ENCODE measurements at regions not wholly inside any gene's neighbourhood (a gene's known extent, or its start where the extent isn't known, plus 50 kb on each side); places are given as distances from the start of the nearest gene placed in this dataset.

GRCh38 chr6:128663238-128663637 lies 142.8 kb upstream of the PTPRK start:
- DNase-seq: no peak

GRCh38 chr6:128659878-128660622 lies 139.7 kb upstream of the PTPRK start:
- no peak for DNase-seq

DNA sequence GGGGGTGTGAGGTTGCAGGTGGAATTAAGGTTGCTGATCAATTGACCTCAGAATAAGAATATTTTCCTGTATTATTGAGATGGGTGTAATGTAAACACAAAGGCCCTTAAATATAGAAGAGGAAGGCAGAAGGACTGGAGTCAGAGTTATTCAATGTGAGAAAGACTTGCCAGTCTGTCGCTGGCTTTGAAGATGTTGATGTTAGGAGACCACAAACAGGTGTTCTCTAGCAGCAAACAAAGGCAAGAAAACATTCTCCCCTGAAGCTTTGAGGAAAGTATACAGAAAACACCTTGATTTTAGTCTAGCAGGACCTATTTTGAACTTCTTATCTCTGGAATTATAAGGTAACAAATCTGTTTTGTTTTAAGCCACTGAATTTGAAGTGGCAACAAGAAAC lies 138.9 kb upstream of the PTPRK start:
- DNase-seq: no peak

GRCh38 chr6:128657181-128657580 lies 136.8 kb upstream of the PTPRK start:
- DNase-seq: no peak

- no peak for DNase-seq
These were observed 135.6 kb upstream of the PTPRK start for GRCh38 chr6:128655978-128656498.

DNA sequence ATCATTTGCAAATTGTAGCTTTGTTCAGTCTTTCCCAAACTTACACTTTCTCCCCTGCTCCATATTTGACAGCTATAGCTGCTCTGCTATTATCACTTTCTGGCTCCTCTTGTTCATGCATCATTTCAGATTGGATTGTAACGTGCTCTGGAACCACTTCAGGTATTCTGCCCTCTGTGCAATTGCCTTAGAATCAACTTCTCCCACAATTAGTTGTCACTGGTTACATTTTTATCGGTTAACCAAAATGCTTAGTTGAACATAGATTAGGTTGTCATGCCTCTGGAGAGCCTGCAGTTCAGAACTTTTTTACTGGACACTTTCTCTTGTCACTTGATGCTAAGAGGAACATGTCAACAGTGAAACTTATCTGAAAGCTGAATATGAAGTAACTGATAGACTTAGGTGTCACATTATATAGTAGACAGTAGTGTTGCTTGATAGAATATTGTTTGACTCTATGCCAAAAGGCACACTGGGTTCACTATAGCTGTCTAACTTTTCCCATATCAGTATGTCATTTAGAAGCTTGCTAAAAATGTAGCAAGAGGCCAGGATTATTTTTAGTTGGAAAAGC lies 127.7 kb upstream of the PTPRK start:
- DNase-seq: no peak

DNA sequence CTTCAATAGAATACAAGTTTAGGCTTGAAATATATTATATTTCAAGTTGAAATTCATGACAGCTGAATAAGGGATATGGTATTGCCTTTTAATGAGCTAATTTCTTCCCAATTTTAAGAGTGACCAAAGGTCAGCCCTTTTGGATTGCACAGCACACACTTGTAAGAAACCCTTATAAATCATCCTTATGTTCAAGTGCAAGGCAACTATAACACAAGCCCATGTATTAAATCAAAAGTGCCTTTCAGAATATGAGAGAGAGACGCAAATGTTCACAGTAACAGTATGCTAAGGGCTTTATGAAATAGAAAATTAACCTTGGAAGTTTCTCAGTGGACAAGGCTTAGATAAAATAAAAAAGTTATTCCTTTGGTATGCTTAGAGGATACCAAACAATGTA lies 121.7 kb upstream of the PTPRK start:
- no peak for DNase-seq

GRCh38 chr6:128641703-128642102 lies 121.3 kb upstream of the PTPRK start:
- DNase-seq: no peak

- DNase-seq: no peak
These were observed 118.4 kb upstream of the PTPRK start for GRCh38 chr6:128638817-128639216.

GRCh38 chr6:128635219-128635618 lies 114.8 kb upstream of the PTPRK start:
- DNase-seq: no peak

DNA sequence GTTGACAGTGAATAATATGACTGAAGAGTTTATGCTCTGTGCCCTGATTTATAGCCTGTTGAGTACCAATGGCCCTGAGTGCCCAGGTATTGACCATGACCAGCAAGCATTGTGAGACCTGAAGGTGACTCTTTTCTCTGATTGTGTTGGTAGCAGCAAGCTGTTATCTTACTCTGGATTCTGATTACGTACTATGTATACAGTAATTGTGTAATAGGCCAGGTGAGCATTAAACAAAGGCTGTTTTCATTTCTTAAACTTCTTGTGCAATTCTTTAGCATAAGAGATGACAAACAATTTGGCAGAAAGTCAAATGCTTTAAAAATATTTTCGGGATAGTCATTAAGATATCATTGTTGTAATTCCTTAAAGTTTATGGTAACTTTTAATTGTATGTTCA lies 111.7 kb upstream of the PTPRK start:
- DNase-seq: no peak

DNA sequence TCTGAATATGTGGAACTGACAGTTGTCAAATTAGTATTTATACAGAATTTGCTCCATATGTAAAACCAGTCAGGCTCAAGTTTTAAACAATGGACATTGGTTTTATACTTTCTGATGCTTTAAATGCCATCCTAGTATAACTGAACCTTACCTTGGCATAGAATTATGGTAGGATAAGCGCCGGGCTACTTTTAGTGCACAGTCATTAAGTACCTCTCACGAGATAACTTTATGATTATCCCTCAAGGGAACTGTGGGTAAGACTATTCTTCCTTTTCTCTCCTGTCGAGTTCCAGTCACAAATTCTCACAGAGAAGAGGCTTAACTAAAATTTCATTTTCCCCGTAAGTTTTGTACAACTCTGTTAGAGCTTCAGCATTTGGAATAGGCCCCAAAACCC lies 110.6 kb upstream of the PTPRK start:
- DNase-seq: no peak

DNA sequence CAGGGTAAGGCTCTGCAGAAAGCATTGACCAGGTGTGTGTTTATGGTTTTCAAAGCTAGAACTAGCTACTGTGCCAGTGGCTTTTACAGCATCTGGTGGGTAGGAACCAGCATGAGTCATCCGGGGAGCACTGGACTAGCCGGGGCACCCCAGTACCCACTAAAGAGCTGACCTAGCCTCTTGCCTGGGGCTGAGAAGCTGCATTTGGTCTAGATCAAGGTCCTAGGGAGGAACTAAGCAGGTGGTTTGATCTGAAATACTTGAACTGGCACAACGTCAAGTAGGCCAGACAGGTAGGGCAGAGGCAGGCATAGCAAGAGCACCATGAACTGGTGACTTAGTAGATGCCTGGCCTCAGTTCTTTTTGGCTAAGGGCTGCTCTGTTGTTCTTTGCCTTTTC lies 109.8 kb upstream of the PTPRK start:
- no peak for DNase-seq

- DNase-seq: no peak
These were observed 96.9 kb upstream of the PTPRK start for GRCh38 chr6:128617285-128617684.

DNA sequence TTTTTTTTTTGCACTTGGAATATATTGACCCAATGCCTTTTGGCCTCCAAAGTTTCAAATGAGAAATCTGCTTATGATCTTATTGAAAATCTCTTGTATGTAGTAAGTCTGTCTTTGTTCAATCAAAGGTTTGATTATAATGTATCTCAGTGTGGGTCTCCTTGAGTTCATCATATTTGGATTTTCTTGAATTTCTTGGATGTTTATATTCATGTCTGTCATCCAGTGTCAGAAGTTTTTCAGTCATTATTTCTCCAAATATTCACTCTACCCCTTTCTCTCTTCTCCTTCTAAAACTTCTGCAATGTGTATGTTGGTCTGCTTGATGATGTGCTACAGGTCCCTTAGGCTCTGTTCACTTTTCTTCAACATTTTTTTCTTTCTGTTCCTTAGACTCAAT lies 95.9 kb upstream of the PTPRK start:
- no peak for DNase-seq

GRCh38 chr6:128606611-128607010 lies 86.2 kb upstream of the PTPRK start:
- no peak for DNase-seq

GRCh38 chr6:128605961-128606360 lies 85.6 kb upstream of the PTPRK start:
- DNase-seq: no peak

GRCh38 chr6:128601060-128601459 lies 80.7 kb upstream of the PTPRK start:
- DNase-seq: no peak

GRCh38 chr6:128600397-128600951 lies 80.1 kb upstream of the PTPRK start:
- no peak for DNase-seq

GRCh38 chr6:128599036-128599435 lies 78.6 kb upstream of the PTPRK start:
- no peak for DNase-seq

- DNase-seq: no peak
These were observed 78.2 kb upstream of the PTPRK start for GRCh38 chr6:128598571-128598970.

DNA sequence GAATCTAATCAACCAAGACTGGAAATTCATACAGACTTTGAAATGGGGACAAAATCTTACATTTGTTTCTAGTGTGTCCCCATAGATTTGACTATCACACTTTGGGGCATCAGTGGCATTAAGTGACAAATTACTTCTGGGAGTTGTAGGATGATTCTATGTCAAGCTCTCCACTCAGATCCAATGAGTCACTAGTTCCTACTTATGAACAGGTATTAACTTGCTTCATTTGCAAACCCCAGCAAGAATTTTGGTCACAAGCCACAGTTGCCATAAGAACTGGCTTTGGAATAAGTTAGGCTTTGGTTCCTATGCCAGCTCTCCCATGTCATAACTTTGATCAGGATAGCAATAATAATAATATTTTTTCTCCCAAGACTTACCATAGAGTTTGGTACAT lies 77.6 kb upstream of the PTPRK start:
- no peak for DNase-seq

- no peak for DNase-seq
These were observed 76.6 kb upstream of the PTPRK start for GRCh38 chr6:128597004-128597403.

DNA sequence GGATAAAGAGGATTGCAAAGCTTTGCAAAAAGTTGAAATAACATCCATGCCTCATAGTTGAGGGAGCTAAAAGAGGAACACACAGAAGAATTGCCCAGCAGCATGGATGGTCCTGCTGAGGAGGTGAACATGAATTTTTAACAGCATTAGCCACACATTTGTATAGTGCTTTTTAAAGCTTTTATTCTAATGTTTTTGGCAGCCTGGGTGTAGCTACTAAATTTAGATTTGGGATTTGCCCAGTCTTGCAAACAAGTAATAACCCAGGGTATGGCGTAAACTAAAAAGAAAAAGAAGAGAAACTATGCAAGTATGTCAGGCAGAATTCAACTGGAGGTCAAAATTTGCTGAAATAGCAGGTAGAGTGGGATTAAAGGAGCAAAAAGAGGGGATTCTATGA lies 75.1 kb upstream of the PTPRK start:
- DNase-seq: no peak

DNA sequence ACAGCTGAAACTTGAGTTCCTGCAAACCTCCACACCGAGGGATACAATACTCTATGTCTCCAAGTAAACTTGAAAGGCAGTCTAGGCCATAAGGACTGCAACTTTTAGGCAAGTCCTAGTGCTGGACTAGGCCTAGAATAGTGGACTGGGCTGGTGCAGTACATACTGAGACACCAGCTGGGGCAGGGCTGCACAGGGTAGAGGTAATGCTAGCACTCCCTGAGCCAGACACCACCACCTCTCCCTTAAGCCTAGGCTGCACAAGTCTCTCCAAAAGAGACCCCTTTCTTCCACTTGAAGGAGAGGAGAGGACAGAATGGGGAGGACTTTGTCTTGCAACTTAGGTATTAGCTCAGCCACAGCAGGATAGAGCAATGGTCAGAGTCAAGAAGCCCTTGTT lies 65.7 kb upstream of the PTPRK start:
- DNase-seq: no peak

All from SHP77 (cell line).